IMR-90 (cell line): ENCODE measurements at regions not wholly inside any gene's neighbourhood (a gene's known extent, or its start where the extent isn't known, plus 50 kb on each side); places are given as distances from the start of the nearest gene placed in this dataset.

ENCODE experiments used
- ATAC-seq: fragments of 200-7000 bp; cut with Tn5 transposase; 2 replicates; pipeline ENCODE4 v1.9.1; 2020; ENCODE audit warnings: low read depth, mild to moderate bottlenecking, moderate library complexity
- BruUV-seq: library from RNA; stranded (reverse); fragments of 400-500 nt; replicated peaks from 2 replicates; lab custom pipeline; 2021; lab: Mats Ljungman, UMichigan
- CTCF ChIA-PET: fragments of 300-600 bp; formaldehyde crosslinking; extraction: SDS; loops from one replicate; lab custom pipeline; 2021; ENCODE audit warnings: antibody characterized with exemption; lab: Yijun Ruan, JAX
- POLR2A ChIA-PET: fragments of 300-600 bp; sonication (Branson Sonifier 250); formaldehyde crosslinking; loops from one replicate; lab custom pipeline; 2022; ENCODE audit warnings: antibody characterized with exemption; ENCODE audit not compliant: unreplicated experiment; lab: Charles Lee
- DNase-seq: peaks from one replicate; pipeline ENCODE4 v3.0.0; 2013
- H2AFZ ChIP-seq: replicated peaks from 2 replicates; pipeline ENCODE3; 2013; ENCODE audit warnings: low read length, mild to moderate bottlenecking; ENCODE audit not compliant: poor library complexity
- H2AK5ac ChIP-seq: 2 replicates; pipeline ENCODE4 v1.6.1; 2013; ENCODE audit warnings: low read depth, low read length, inconsistent platforms
- H2AK9ac ChIP-seq: replicated peaks from 2 replicates; pipeline ENCODE3; 2013; ENCODE audit warnings: mild to moderate bottlenecking, low read depth, low read length, moderate library complexity; ENCODE audit not compliant: poor library complexity
- H2BK120ac ChIP-seq: 2 replicates; pipeline ENCODE4 v1.6.1; 2013; ENCODE audit warnings: low read depth, low read length, inconsistent platforms
- H2BK15ac ChIP-seq: 3 replicates; pipeline ENCODE4 v1.6.1; 2013; ENCODE audit warnings: low read depth, low read length, inconsistent platforms
- H2BK20ac ChIP-seq: 2 replicates; pipeline ENCODE4 v1.6.1; 2013; ENCODE audit warnings: low read depth, mild to moderate bottlenecking, inconsistent platforms, low read length, moderate library complexity
- H2BK5ac ChIP-seq: 2 replicates; pipeline ENCODE4 v1.6.1; 2013; ENCODE audit warnings: mild to moderate bottlenecking, low read depth, low read length, inconsistent platforms; ENCODE audit not compliant: poor library complexity, severe bottlenecking
- H3K14ac ChIP-seq: replicated peaks from 2 replicates; pipeline ENCODE4 v1.6.1; 2013; ENCODE audit warnings: low read depth, low read length, inconsistent platforms
- H3K18ac ChIP-seq: 2 replicates; pipeline ENCODE4 v1.6.1; 2013; ENCODE audit warnings: low read depth, low read length, control low read depth
- H3K23ac ChIP-seq: 2 replicates; pipeline ENCODE4 v1.6.1; 2013; ENCODE audit warnings: low read depth, low read length, inconsistent platforms
- H3K27ac ChIP-seq: 2 replicates; pipeline ENCODE4 v1.5.1; 2013; ENCODE audit warnings: mild to moderate bottlenecking, control low read depth, low read length; ENCODE audit not compliant: insufficient read depth
- H3K27me3 ChIP-seq: 2 replicates; pipeline ENCODE4 v1.6.1; 2013; ENCODE audit warnings: low read length; ENCODE audit not compliant: control insufficient read depth, insufficient read depth
- H3K36me3 ChIP-seq: 2 replicates; pipeline ENCODE4 v1.6.1; 2013; ENCODE audit warnings: low read length, mixed read lengths; ENCODE audit not compliant: control insufficient read depth, insufficient read depth
- H3K4ac ChIP-seq: 2 replicates; pipeline ENCODE4 v1.6.1; 2013; ENCODE audit warnings: low read depth, low read length, inconsistent platforms
- H3K4me1 ChIP-seq: 2 replicates; pipeline ENCODE4 v1.6.1; 2013; ENCODE audit warnings: low read length, mixed read lengths; ENCODE audit not compliant: control insufficient read depth, insufficient read depth
- H3K4me2 ChIP-seq: 2 replicates; pipeline ENCODE4 v1.6.1; 2013; ENCODE audit warnings: low read depth, mild to moderate bottlenecking, control low read depth, low read length, moderate library complexity
- H3K4me3 ChIP-seq: 2 replicates; pipeline ENCODE4 v1.5.1; 2013; ENCODE audit warnings: low read depth, mild to moderate bottlenecking, control low read depth, low read length, moderate library complexity; ENCODE audit not compliant: insufficient read depth
- H3K56ac ChIP-seq: 2 replicates; pipeline ENCODE4 v1.6.1; 2013; ENCODE audit warnings: low read length, inconsistent platforms; ENCODE audit not compliant: insufficient read depth; ENCODE audit errors: extremely low read depth
- H3K79me1 ChIP-seq, 2 experiments: 2 replicates each; pipeline ENCODE4 v1.6.1; 2013; ENCODE audit warnings: low read length in 2 of 2, inconsistent platforms in 1 of 2, low read depth in 1 of 2
- H3K9ac ChIP-seq: 2 replicates; pipeline ENCODE4 v1.6.1; 2013; ENCODE audit warnings: low read depth, low read length, control low read depth
- H3K9me1 ChIP-seq: 2 replicates; pipeline ENCODE4 v1.6.1; 2013; ENCODE audit warnings: low read length, inconsistent platforms; ENCODE audit not compliant: insufficient read depth
- H3K9me3 ChIP-seq: 2 replicates; pipeline ENCODE4 v1.6.1; 2013; ENCODE audit warnings: low read length; ENCODE audit not compliant: control insufficient read depth, insufficient read depth
- H4K20me1 ChIP-seq: 2 replicates; pipeline ENCODE4 v1.6.1; 2013; ENCODE audit warnings: low read length, inconsistent platforms; ENCODE audit not compliant: insufficient read depth
- H4K5ac ChIP-seq: 2 replicates; pipeline ENCODE4 v1.6.1; 2013; ENCODE audit warnings: mild to moderate bottlenecking, low read depth, low read length, control low read depth
- H4K8ac ChIP-seq, 2 experiments: 2 replicates each; pipeline ENCODE4 v1.6.1; 2013; ENCODE audit warnings: low read depth in 2 of 2, low read length in 2 of 2, control low read depth in 1 of 2, inconsistent platforms in 1 of 2
- H4K91ac ChIP-seq: 2 replicates; pipeline ENCODE4 v1.6.1; 2013; ENCODE audit warnings: low read depth, low read length, inconsistent platforms; ENCODE audit not compliant: insufficient read depth
- BHLHE40 ChIP-seq: fragments of 150-350 bp; IDR thresholded peaks from 2 replicates; pipeline ENCODE4 v1.6.1; 2016; ENCODE audit warnings: mild to moderate bottlenecking, low read depth, low read length
- CEBPB ChIP-seq: IDR thresholded peaks from 2 replicates; pipeline ENCODE4 v1.6.1; 2012; ENCODE audit warnings: low read depth, low read length, improper control_type of control experiment
- CHD1 ChIP-seq: IDR thresholded peaks from 2 replicates; pipeline ENCODE4 v1.6.1; 2012; ENCODE audit warnings: low read depth, low read length, improper control_type of control experiment
- FOS ChIP-seq: fragments of 150-350 bp; IDR thresholded peaks from 2 replicates; pipeline ENCODE4 v1.6.1; 2016; ENCODE audit warnings: low read depth, low read length
- MAFK ChIP-seq: IDR thresholded peaks from 2 replicates; pipeline ENCODE4 v1.6.1; 2012; ENCODE audit warnings: low read depth, low read length, improper control_type of control experiment
- MAZ ChIP-seq: IDR thresholded peaks from 2 replicates; pipeline ENCODE4 v1.6.1; 2012; ENCODE audit warnings: low read depth, mild to moderate bottlenecking, low read length, improper control_type of control experiment, moderate library complexity, borderline replicate concordance
- MXI1 ChIP-seq: IDR thresholded peaks from 2 replicates; pipeline ENCODE4 v1.6.1; 2012; ENCODE audit warnings: low read depth, mild to moderate bottlenecking, low read length, moderate library complexity, borderline replicate concordance
- NFE2L2 ChIP-seq: fragments of 150-350 bp; IDR thresholded peaks from 2 replicates; pipeline ENCODE4 v1.6.1; 2016; ENCODE audit warnings: low read depth, mild to moderate bottlenecking, low read length
- POLR2A ChIP-seq: IDR thresholded peaks from 2 replicates; pipeline ENCODE4 v1.6.1; 2012; ENCODE audit warnings: mild to moderate bottlenecking, low read depth, low read length
- RAD21 ChIP-seq: IDR thresholded peaks from 2 replicates; pipeline ENCODE4 v1.6.1; 2012; ENCODE audit warnings: low read length, improper control_type of control experiment
- RCOR1 ChIP-seq: IDR thresholded peaks from 2 replicates; pipeline ENCODE4 v1.6.1; 2012; ENCODE audit warnings: mild to moderate bottlenecking, low read length, improper control_type of control experiment; ENCODE audit not compliant: insufficient replicate concordance
- RFX5 ChIP-seq: IDR thresholded peaks from 2 replicates; pipeline ENCODE4 v1.8.0; 2012; ENCODE audit warnings: low read depth, mild to moderate bottlenecking, low read length, moderate library complexity
- SMC3 ChIP-seq: fragments of 150-350 bp; IDR thresholded peaks from 2 replicates; pipeline ENCODE4 v1.6.1; 2016; ENCODE audit warnings: low read depth, mild to moderate bottlenecking, antibody characterized with exemption, low read length, moderate library complexity
- WGBS, 2 experiments: methylation state at CpG; one replicate each; pipeline versions ENCODE4 v1.1.5 to v1.1.7; 2013; ENCODE audit warnings: missing lambda C conversion rate in 2 of 2; ENCODE audit not compliant: insufficient read length in 1 of 2; ENCODE audit errors: extremely low coverage in 2 of 2; 5-methylcytosine and 5-hydroxymethylcytosine counted together
- dilution Hi-C: fragments of 300-500 bp; cut with HindIII; formaldehyde crosslinking; loops from one replicate; pipeline ENCODE4 v1.14.3; 2018; ENCODE audit warnings: low sequenced_read_pairs; ENCODE audit not compliant: unreplicated experiment
- in situ Hi-C: fragments of 300-500 bp; cut with MboI; formaldehyde crosslinking; loops from 3 replicates; pipeline ENCODE4 v1.14.3; 2019; ENCODE audit warnings: low sequenced_read_pairs, inconsistent platforms, mixed read lengths
- intact Hi-C: fragments of 100-400 bp; cut with micrococcal nuclease; formaldehyde crosslinking; loops from 2 replicates; pipeline ENCODE4 v1.10.0; 2022
- TF ChIP-seq, protein P1 (sequence below): fragments of 150-350 bp; IDR thresholded peaks from 2 replicates; pipeline ENCODE4 v1.6.1; 2016; ENCODE audit warnings: low read depth, mild to moderate bottlenecking, low read length, moderate library complexity, borderline replicate concordance
- TF ChIP-seq, protein P2 (sequence below): fragments of 150-350 bp; IDR thresholded peaks from 2 replicates; pipeline ENCODE4 v1.6.1; 2017; ENCODE audit warnings: mild to moderate bottlenecking, antibody characterized with exemption, low read length, low read depth
- TF ChIP-seq, protein P3 (sequence below): conservative IDR thresholded peaks from 2 replicates; pipeline ENCODE4 v1.5.1; 2012; ENCODE audit warnings: mild to moderate bottlenecking, low read depth, low read length, improper control_type of control experiment

DNA sequence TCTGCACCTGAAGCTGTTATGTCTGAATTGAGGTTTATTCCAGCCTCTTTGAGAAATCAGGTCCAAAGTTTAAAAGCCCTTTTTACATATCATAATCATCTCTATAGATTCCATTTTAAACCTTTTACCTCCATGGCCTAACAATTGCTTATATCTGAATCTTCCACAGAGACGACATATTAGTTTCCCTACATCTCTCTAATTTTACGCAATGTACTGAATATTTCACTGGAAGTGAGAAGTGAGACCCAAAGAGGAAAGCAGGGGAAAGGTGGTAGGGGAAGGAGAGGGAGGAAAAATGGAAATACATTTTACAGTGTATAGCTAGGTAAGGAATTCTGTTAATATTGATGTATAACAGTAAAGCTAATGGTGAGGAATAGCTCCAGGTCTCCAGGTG lies 189.6 kb downstream of the MZT1 start:
- Histone ChIP-seq H2AK9ac (no peak overlapping the region), H3K56ac (no peak overlapping the region), H2AFZ (no peak overlapping the region), H3K23ac (no peak overlapping the region), H3K79me1 (no peaks in the 10 kb centered on the region), H3K9me3 (0 out of 2 replicates have a peak, but pooled peaks cover 2% of the 10 kb centered on the region), H4K5ac (no peak overlapping the region), H3K9me1 (no peaks in the 10 kb centered on the region), H4K20me1 (no peaks in the 10 kb centered on the region), H3K4me2 (no peak overlapping the region), H4K8ac (no peak overlapping the region), H3K27ac (no peak overlapping the region), H3K4me3 (no peak overlapping the region), H3K36me3 (no peaks in the 10 kb centered on the region), H3K18ac (no peak overlapping the region), H2BK120ac (no peak overlapping the region), H2BK15ac (no peak overlapping the region), H2BK5ac (no peak overlapping the region), H2BK20ac (no peak overlapping the region), H3K4me1 (no peaks in the 10 kb centered on the region), H3K9ac (no peak overlapping the region), H3K27me3 (no peaks in the 10 kb centered on the region), H4K91ac (no peak overlapping the region), H3K14ac (no peak overlapping the region), H3K4ac (no peak overlapping the region), H2AK5ac (no peak overlapping the region)
- dilution Hi-C loops = no loop called here
- TF ChIP-seq, protein P1, sequence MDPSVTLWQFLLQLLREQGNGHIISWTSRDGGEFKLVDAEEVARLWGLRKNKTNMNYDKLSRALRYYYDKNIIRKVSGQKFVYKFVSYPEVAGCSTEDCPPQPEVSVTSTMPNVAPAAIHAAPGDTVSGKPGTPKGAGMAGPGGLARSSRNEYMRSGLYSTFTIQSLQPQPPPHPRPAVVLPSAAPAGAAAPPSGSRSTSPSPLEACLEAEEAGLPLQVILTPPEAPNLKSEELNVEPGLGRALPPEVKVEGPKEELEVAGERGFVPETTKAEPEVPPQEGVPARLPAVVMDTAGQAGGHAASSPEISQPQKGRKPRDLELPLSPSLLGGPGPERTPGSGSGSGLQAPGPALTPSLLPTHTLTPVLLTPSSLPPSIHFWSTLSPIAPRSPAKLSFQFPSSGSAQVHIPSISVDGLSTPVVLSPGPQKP = no peak
- TF ChIP-seq NFE2L2 (no peak), CEBPB (no peak), POLR2A (no peak), MXI1 (no peak), RAD21 (no peak), BHLHE40 (no peak), CHD1 (no peak), FOS (no peak), MAFK (no peak), RCOR1 (no peak), RFX5 (no peak), SMC3 (no peak), MAZ (no peak)
- TF ChIP-seq, protein P2, sequence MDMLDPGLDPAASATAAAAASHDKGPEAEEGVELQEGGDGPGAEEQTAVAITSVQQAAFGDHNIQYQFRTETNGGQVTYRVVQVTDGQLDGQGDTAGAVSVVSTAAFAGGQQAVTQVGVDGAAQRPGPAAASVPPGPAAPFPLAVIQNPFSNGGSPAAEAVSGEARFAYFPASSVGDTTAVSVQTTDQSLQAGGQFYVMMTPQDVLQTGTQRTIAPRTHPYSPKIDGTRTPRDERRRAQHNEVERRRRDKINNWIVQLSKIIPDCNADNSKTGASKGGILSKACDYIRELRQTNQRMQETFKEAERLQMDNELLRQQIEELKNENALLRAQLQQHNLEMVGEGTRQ = no peak
- TF ChIP-seq, protein P3, sequence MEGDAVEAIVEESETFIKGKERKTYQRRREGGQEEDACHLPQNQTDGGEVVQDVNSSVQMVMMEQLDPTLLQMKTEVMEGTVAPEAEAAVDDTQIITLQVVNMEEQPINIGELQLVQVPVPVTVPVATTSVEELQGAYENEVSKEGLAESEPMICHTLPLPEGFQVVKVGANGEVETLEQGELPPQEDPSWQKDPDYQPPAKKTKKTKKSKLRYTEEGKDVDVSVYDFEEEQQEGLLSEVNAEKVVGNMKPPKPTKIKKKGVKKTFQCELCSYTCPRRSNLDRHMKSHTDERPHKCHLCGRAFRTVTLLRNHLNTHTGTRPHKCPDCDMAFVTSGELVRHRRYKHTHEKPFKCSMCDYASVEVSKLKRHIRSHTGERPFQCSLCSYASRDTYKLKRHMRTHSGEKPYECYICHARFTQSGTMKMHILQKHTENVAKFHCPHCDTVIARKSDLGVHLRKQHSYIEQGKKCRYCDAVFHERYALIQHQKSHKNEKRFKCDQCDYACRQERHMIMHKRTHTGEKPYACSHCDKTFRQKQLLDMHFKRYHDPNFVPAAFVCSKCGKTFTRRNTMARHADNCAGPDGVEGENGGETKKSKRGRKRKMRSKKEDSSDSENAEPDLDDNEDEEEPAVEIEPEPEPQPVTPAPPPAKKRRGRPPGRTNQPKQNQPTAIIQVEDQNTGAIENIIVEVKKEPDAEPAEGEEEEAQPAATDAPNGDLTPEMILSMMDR = no peak
- in situ Hi-C loops = no loop called here
- ATAC-seq = no peak
- POLR2A ChIA-PET = no interaction called here
- CTCF ChIA-PET = no interaction called here
- intact Hi-C loops = no loop called here
- no peak for DNase-seq
- no TSS peak for BruUV-seq
- no CpG with 5 or more reads among the region's 2 CpGs for WGBS, 2 experiments
